Testis (tissue), 2 donors: ENCODE measurements at regions not wholly inside any gene's neighbourhood (a gene's known extent, or its start where the extent isn't known, plus 50 kb on each side); places are given as distances from the start of the nearest gene placed in this dataset.

Experiments
- DNase-seq: peaks from one replicate; pipeline ENCODE4 v3.0.0-alpha.2; 2019
- H3K27ac ChIP-seq, 2 donors: fragments of 200-600 bp; sonication (generic); one replicate each; pipeline ENCODE4 v1.5.1; 2019
- H3K27me3 ChIP-seq: fragments of 200-600 bp; sonication (generic); one replicate; pipeline ENCODE4 v1.5.1; 2019
- H3K36me3 ChIP-seq: fragments of 200-600 bp; sonication (generic); one replicate; pipeline ENCODE4 v1.5.1; 2017; ENCODE audit warnings: low read depth; ENCODE audit errors: missing control alignments
- H3K4me1 ChIP-seq: fragments of 200-600 bp; sonication (generic); one replicate; pipeline ENCODE4 v1.5.1; 2019
- H3K4me3 ChIP-seq, 2 donors: fragments of 200-600 bp; sonication (generic); one replicate each; pipeline ENCODE4 v1.5.1; 2017 to 2019
- H3K9me3 ChIP-seq: fragments of 200-600 bp; sonication (generic); one replicate; pipeline ENCODE4 v1.5.1; 2017
- CTCF ChIP-seq, 3 experiments: fragments of 450-650 bp in 2 of 3; fragments of 200-600 bp in 1 of 3; sonication (generic) in 1 of 3; IDR thresholded peaks; one replicate each; pipeline ENCODE4 v1.5.1; 2016 to 2019; ENCODE audit warnings: antibody characterized with exemption in 3 of 3, mild to moderate bottlenecking in 2 of 3, moderate library complexity in 1 of 3
- POLR2A ChIP-seq: fragments of 450-650 bp; IDR thresholded peaks from one replicate; pipeline ENCODE4 v1.6.1; 2017; ENCODE audit warnings: antibody characterized with exemption, mild to moderate bottlenecking, moderate library complexity
- WGBS, 2 donors: methylation state at CpG; one replicate each; pipeline ENCODE4 v1.1.5; 2018; 5-methylcytosine and 5-hydroxymethylcytosine counted together
- intact Hi-C: fragments of 100-400 bp; cut with DNase I; formaldehyde crosslinking; loops from one replicate; pipeline ENCODE4 v1.15.1; 2023; ENCODE audit warnings: low total_unique reads

- DNase-seq, result no peak
- Histone ChIP-seq H3K27ac (no peak overlapping the region), H3K4me3 (no peak overlapping the region), H3K27me3 (no peaks in the 10 kb centered on the region), H3K9me3 (no peaks in the 10 kb centered on the region), H3K36me3 (no peaks in the 10 kb centered on the region), H3K4me1 (no peaks in the 10 kb centered on the region)
- TF ChIP-seq CTCF (IDR thresholded peaks at IDR 0.05) (no peak), POLR2A (no peak)
- WGBS, 2 donors, result 80 to 87% methylated on average over 2 of the region's 2 CpGs
- intact Hi-C loops, result no loop called here
These were observed 387.4 kb downstream of the ETV1 start for GRCh38 chr7:13602036-13602435.

- 79 to 81% methylated on average over 1 of the region's 1 CpG for WGBS, 2 donors
- TF ChIP-seq POLR2A (no peak), CTCF (IDR thresholded peaks at IDR 0.05) (no peak)
- no peaks in the 10 kb centered on the region for H3K9me3 ChIP-seq
- H3K4me1 ChIP-seq, result no peaks in the 10 kb centered on the region
- H3K27ac ChIP-seq, result no peak overlapping the region
- H3K27me3 ChIP-seq, result no peaks in the 10 kb centered on the region
- H3K36me3 ChIP-seq, result no peaks in the 10 kb centered on the region
- no peak overlapping the region for H3K4me3 ChIP-seq
- intact Hi-C loops, result no loop called here
- DNase-seq, result no peak
These were observed 386.4 kb downstream of the ETV1 start for GRCh38 chr7:13603016-13603415.

GRCh38 chr7:13603661-13604060 is 385.8 kb downstream of the ETV1 start:
- Histone ChIP-seq H3K9me3 (no peaks in the 10 kb centered on the region), H3K27me3 (no peaks in the 10 kb centered on the region), H3K4me1 (no peaks in the 10 kb centered on the region), H3K36me3 (no peaks in the 10 kb centered on the region), H3K27ac (no peak overlapping the region), H3K4me3 (no peak overlapping the region)
- intact Hi-C loops, result no loop called here
- DNase-seq, result no peak
- 91 to 94% methylated on average over 3 of the region's 3 CpGs for WGBS, 2 donors
- TF ChIP-seq CTCF (IDR thresholded peaks at IDR 0.05) (no peak), POLR2A (no peak)

GRCh38 chr7:13604178-13604577 is 385.3 kb downstream of the ETV1 start:
- no peaks in the 10 kb centered on the region for H3K27me3 ChIP-seq
- no peaks in the 10 kb centered on the region for H3K36me3 ChIP-seq
- H3K27ac ChIP-seq, result no peak overlapping the region
- no peaks in the 10 kb centered on the region for H3K4me1 ChIP-seq
- no peak for DNase-seq
- intact Hi-C loops, result no loop called here
- no peak overlapping the region for H3K4me3 ChIP-seq
- TF ChIP-seq POLR2A (no peak), CTCF (IDR thresholded peaks at IDR 0.05) (no peak)
- 89 to 92% methylated on average over 2 of the region's 2 CpGs for WGBS, 2 donors
- no peaks in the 10 kb centered on the region for H3K9me3 ChIP-seq

GRCh38 chr7:13610372-13610771 is 379.1 kb downstream of the ETV1 start:
- intact Hi-C loops, result no loop called here
- no peak for DNase-seq
- H3K27ac ChIP-seq, result no peak overlapping the region
- no peaks in the 10 kb centered on the region for H3K4me1 ChIP-seq
- no peaks in the 10 kb centered on the region for H3K9me3 ChIP-seq
- TF ChIP-seq CTCF (IDR thresholded peaks at IDR 0.05) (no peak), POLR2A (no peak)
- no peak overlapping the region for H3K4me3 ChIP-seq
- H3K27me3 ChIP-seq, result no peaks in the 10 kb centered on the region
- H3K36me3 ChIP-seq, result no peaks in the 10 kb centered on the region
